Smooth muscle cell (in vitro differentiated cells): ENCODE measurements at regions not wholly inside any gene's neighbourhood (a gene's known extent, or its start where the extent isn't known, plus 50 kb on each side); places are given as distances from the start of the nearest gene placed in this dataset.
A peak's percentile ranks its signal among the peaks of the same experiment; 100 is the strongest.

Experiments
- DNase-seq: peaks from one replicate; lab custom pipeline; 2025; ENCODE audit not compliant: unreplicated experiment; lab: John Stamatoyannopoulos, UW
- H2AFZ ChIP-seq: fragments of 200-600 bp; sonication (generic); 2 replicates; pipeline ENCODE4 v1.6.0; 2016; ENCODE audit warnings: antibody characterized with exemption, low read depth, mild to moderate bottlenecking
- H3F3A ChIP-seq: fragments of 200-600 bp; sonication (generic); 2 replicates; pipeline ENCODE4 v1.6.0; 2017; ENCODE audit warnings: antibody characterized with exemption, low read depth
- H3K27ac ChIP-seq: fragments of 200-600 bp; sonication (generic); 2 replicates; pipeline ENCODE4 v1.5.1; 2016; ENCODE audit warnings: low read depth, mild to moderate bottlenecking
- H3K27me3 ChIP-seq: fragments of 200-600 bp; sonication (generic); 2 replicates; pipeline ENCODE4 v1.6.1; 2016; ENCODE audit warnings: low read depth, mild to moderate bottlenecking
- H3K36me3 ChIP-seq: fragments of 200-600 bp; sonication (generic); 2 replicates; pipeline ENCODE4 v1.5.1; 2016; ENCODE audit warnings: low read depth
- H3K4me1 ChIP-seq: fragments of 200-600 bp; sonication (generic); 2 replicates; pipeline ENCODE4 v1.5.1; 2016; ENCODE audit warnings: low read depth
- H3K4me2 ChIP-seq: fragments of 200-600 bp; sonication (generic); 2 replicates; pipeline ENCODE4 v1.6.0; 2016; ENCODE audit warnings: mild to moderate bottlenecking
- H3K4me3 ChIP-seq: fragments of 200-600 bp; sonication (generic); 2 replicates; pipeline ENCODE4 v1.5.1; 2016; ENCODE audit warnings: mild to moderate bottlenecking
- H3K79me2 ChIP-seq: fragments of 200-600 bp; sonication (generic); 2 replicates; pipeline ENCODE4 v1.6.0; 2016; ENCODE audit warnings: low read depth, mild to moderate bottlenecking
- H3K9ac ChIP-seq: fragments of 200-600 bp; sonication (generic); 2 replicates; pipeline ENCODE4 v1.6.0; 2016; ENCODE audit warnings: low read depth
- H3K9me3 ChIP-seq: fragments of 200-600 bp; sonication (generic); replicated peaks from 2 replicates; pipeline ENCODE4 v1.5.1; 2016; ENCODE audit warnings: low read depth
- H4K20me1 ChIP-seq: fragments of 200-600 bp; sonication (generic); 2 replicates; pipeline ENCODE4 v1.6.0; 2016; ENCODE audit warnings: low read depth
- WGBS: methylation state at CpG from one replicate; pipeline ENCODE4 v1.1.7; 2016; ENCODE audit warnings: low lambda C conversion rate; 5-methylcytosine and 5-hydroxymethylcytosine counted together
- TF ChIP-seq, protein P1 (sequence below): fragments of 200-600 bp; sonication (generic); IDR thresholded peaks from 2 replicates; pipeline ENCODE4 v1.5.1; 2017; ENCODE audit warnings: borderline replicate concordance, mild to moderate bottlenecking, antibody characterized with exemption; ENCODE audit not compliant: insufficient read depth, poor library complexity, severe bottlenecking

DNA sequence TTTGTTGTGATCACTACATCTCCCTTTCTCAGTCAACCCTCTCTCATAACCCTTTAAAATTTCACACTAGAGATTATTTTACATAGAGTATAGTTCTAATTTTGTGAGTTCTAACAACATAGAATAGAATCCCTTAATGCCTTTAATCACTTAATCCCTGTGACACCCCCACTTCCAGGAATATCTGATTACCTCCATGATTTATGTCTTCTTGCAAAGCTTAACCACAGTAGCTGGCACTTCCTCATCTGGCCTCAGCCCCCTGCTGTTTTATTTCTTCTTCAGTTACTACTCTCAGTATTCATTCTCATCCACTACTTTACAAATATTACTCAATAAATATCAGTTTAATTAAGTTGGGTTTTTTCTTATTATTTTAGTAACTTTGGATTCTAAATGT lies 340.9 kb downstream of the CENPC start:
- DNase-seq, result no peak
- Histone ChIP-seq H3K4me1 (no peaks in the 10 kb centered on the region), H3K9ac (no peak overlapping the region)

DNA sequence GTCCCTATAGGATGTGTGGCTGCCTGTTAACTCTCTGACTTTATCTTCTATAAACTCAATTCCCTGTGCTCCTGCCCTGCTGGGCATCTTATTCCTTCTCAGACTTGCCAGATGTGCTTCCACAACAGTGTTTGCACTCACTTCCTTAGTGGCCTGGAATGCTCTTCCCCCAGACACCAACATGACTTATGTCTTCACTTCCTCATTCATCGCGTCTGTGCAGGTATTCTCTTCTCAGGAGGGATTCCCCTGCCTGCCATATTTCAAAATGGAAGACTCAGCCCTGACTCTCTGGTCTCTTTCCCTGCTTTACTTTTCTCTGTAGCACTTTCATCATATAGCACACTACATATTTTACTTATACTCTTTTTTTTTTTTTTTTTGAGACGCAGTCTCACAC lies 344.0 kb downstream of the CENPC start:
- no peak overlapping the region for H3K27ac ChIP-seq
- no peaks in the 10 kb centered on the region for H3K9me3 ChIP-seq
- H4K20me1 ChIP-seq, result no peaks in the 10 kb centered on the region
- no peak overlapping the region for H3K4me3 ChIP-seq
- no peaks in the 10 kb centered on the region for H3K27me3 ChIP-seq
- no peaks in the 10 kb centered on the region for H3K36me3 ChIP-seq
- no peak overlapping the region for H3K9ac ChIP-seq
- no peaks in the 10 kb centered on the region for H3K4me1 ChIP-seq
- no peak overlapping the region for H3K4me2 ChIP-seq
- no peak for DNase-seq
- no peaks in the 10 kb centered on the region for H3F3A ChIP-seq
- 90% methylated on average over 3 of the region's 3 CpGs for WGBS
- TF ChIP-seq, protein P1, sequence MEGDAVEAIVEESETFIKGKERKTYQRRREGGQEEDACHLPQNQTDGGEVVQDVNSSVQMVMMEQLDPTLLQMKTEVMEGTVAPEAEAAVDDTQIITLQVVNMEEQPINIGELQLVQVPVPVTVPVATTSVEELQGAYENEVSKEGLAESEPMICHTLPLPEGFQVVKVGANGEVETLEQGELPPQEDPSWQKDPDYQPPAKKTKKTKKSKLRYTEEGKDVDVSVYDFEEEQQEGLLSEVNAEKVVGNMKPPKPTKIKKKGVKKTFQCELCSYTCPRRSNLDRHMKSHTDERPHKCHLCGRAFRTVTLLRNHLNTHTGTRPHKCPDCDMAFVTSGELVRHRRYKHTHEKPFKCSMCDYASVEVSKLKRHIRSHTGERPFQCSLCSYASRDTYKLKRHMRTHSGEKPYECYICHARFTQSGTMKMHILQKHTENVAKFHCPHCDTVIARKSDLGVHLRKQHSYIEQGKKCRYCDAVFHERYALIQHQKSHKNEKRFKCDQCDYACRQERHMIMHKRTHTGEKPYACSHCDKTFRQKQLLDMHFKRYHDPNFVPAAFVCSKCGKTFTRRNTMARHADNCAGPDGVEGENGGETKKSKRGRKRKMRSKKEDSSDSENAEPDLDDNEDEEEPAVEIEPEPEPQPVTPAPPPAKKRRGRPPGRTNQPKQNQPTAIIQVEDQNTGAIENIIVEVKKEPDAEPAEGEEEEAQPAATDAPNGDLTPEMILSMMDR, result no peak
- no peak overlapping the region for H2AFZ ChIP-seq
- H3K79me2 ChIP-seq, result no peaks in the 10 kb centered on the region

More for the DNA sequence above, 340.9 kb downstream of the CENPC start:
- no peaks in the 10 kb centered on the region for H4K20me1 ChIP-seq
- TF ChIP-seq, protein P1, result no peak
- no peak overlapping the region for H3K4me3 ChIP-seq
- no peaks in the 10 kb centered on the region for H3K9me3 ChIP-seq
- no peak overlapping the region for H3K4me2 ChIP-seq
- H3K27ac ChIP-seq, result no peak overlapping the region
- H3K27me3 ChIP-seq, result no peaks in the 10 kb centered on the region
- no peaks in the 10 kb centered on the region for H3F3A ChIP-seq
- no peaks in the 10 kb centered on the region for H3K36me3 ChIP-seq
- no peak overlapping the region for H2AFZ ChIP-seq
- H3K79me2 ChIP-seq, result no peaks in the 10 kb centered on the region

DNA sequence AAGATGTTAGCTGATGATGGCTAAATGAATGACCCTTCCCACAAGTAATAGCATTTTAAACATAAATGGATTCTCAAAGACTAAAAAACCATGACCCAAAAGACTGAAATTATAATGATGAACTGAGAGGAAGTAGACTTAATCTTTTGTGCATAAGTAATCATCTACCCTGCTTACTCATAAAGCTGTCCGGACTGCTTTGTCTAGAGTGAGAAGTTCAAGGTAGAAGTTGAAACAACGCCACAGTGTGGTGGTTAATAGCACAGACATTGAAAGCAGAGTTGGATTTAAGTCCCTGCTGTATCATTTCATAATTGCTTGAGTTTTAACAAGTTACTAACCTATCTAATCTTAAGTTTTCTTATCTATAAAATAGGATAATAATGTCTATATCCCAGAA lies 346.6 kb downstream of the CENPC start:
- no peaks in the 10 kb centered on the region for H3K4me1 ChIP-seq
- no peak overlapping the region for H3K4me3 ChIP-seq
- H2AFZ ChIP-seq, result no peak overlapping the region
- H3K4me2 ChIP-seq, result no peak overlapping the region
- no peaks in the 10 kb centered on the region for H3K9me3 ChIP-seq
- no peaks in the 10 kb centered on the region for H3K27me3 ChIP-seq
- H3F3A ChIP-seq, result no peaks in the 10 kb centered on the region
- no peaks in the 10 kb centered on the region for H3K79me2 ChIP-seq
- no peaks in the 10 kb centered on the region for H4K20me1 ChIP-seq
- no peak overlapping the region for H3K9ac ChIP-seq
- TF ChIP-seq, protein P1, result peak; percentile 32
- no peaks in the 10 kb centered on the region for H3K36me3 ChIP-seq
- H3K27ac ChIP-seq, result no peak overlapping the region
- DNase-seq, result no peak
- 12% methylated on average over 2 of the region's 2 CpGs for WGBS

DNA sequence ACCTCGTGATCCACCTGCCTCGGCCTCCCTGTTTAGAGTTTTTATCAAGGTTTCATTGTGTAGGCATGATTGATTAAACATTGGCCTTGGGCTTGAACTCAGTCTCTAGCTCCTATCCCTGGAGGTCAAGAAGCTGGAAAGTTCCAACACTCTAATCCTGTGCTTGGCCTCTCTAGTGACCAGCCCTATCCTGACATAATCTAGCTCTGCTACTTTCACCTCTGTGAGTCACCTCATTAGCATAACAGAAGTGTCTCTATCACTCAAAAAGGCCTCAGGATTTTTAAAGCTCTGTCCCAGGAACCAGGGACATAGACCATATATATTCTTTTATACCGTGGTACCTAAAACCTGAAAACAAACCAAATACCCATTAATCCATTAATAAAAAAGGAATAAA lies 377.5 kb downstream of the CENPC start:
- Histone ChIP-seq H3K4me3 (no peak overlapping the region), H4K20me1 (no peaks in the 10 kb centered on the region), H3K79me2 (no peaks in the 10 kb centered on the region), H3F3A (no peaks in the 10 kb centered on the region), H3K4me1 (no peaks in the 10 kb centered on the region), H2AFZ (no peak overlapping the region), H3K9me3 (no peaks in the 10 kb centered on the region), H3K4me2 (no peak overlapping the region), H3K36me3 (no peaks in the 10 kb centered on the region), H3K27ac (no peak overlapping the region), H3K27me3 (no peaks in the 10 kb centered on the region), H3K9ac (no peak overlapping the region)
- TF ChIP-seq, protein P1, result no peak
- no peak for DNase-seq
- WGBS, result 76% methylated on average over 3 of the region's 3 CpGs
